ENCODE measurements at regions not wholly inside any gene's neighbourhood (a gene's known extent, or its start where the extent isn't known, plus 50 kb on each side); places are given as distances from the start of the nearest gene placed in this dataset.

DNA sequence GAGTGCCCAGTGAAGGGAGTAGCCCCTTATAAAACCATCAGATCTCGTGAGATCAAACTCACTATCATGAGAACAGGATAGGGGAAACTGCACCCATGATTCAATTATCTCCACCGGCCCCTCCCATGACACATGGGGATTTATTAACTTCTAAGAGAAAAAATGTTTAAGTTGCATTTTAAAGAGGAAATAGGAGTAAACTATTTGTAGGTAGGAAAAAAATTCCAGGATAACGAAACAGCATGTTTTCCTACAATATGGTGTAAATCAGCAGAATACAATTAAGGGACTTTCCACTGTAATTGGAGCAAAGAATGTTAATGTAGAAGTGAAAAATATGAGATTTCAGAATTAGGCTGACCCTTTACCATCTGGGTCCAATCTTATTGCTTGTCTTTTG, 63.9 kb downstream of the FBXO5 start:
- H3K27ac ChIP-seq: peak overlapping the region; percentile 83
- H3K4me3 ChIP-seq: peak overlapping the region; percentile 54
- no peak for DNase-seq (ENCODE audit: low read depth, low spot score)
- no peaks in the 10 kb centered on the region for H3K9me3 ChIP-seq (ENCODE audit: low read depth, low read length)
- H3K9ac ChIP-seq (ENCODE audit: insufficient read length): peak overlapping the region; percentile 56
- no peak for TF ChIP-seq FOXP2 (optimal IDR thresholded peaks at IDR 0.05; ENCODE audit: control extremely low read depth, extremely low read length, insufficient read depth)
- TF ChIP-seq POLR2AphosphoS5 (IDR thresholded peaks at IDR 0.05; ENCODE audit: borderline replicate concordance, low read depth, low read length): no peak
- no peak for TF ChIP-seq EZH2 (IDR thresholded peaks at IDR 0.05)
- no peaks in the 10 kb centered on the region for H3K36me3 ChIP-seq (ENCODE audit: insufficient read depth, low read length)

DNA sequence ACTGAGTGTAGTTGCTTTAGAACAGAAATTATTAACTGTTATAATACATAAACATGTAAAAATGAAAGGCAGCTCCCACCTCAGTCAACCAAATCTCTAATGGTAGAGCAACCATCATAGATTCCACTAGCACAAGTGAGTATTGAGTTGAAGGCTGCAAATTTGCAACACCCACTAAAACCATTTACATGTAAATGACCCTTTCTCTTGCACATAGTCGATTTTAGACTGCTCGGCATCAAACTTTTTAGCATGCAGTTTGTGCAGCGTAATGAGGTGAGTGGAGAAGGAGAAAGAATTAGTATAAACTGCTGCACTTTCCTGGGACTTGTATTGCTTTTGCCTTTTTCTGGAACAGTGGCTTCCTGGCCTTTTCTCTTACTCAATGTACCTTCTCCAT, 62.8 kb downstream of the FBXO5 start:
- TF ChIP-seq POLR2AphosphoS5 (IDR thresholded peaks at IDR 0.05; ENCODE audit: borderline replicate concordance, low read depth, low read length) (no peak), EZH2 (IDR thresholded peaks at IDR 0.05) (no peak), FOXP2 (optimal IDR thresholded peaks at IDR 0.05; ENCODE audit: control extremely low read depth, extremely low read length, insufficient read depth) (no peak)
- Histone ChIP-seq H3K9ac (ENCODE audit: insufficient read length) (no peak overlapping the region), H3K36me3 (ENCODE audit: insufficient read depth, low read length) (no peaks in the 10 kb centered on the region), H3K4me3 (peak overlapping the region; percentile 54), H3K27ac (peak overlapping the region; percentile 83), H3K9me3 (ENCODE audit: low read depth, low read length) (no peaks in the 10 kb centered on the region)
- no peak for DNase-seq (ENCODE audit: low read depth, low spot score)

All from SK-N-MC (cell line).